Vagina (tissue), 2 donors: ENCODE measurements at regions not wholly inside any gene's neighbourhood (a gene's known extent, or its start where the extent isn't known, plus 50 kb on each side); places are given as distances from the start of the nearest gene placed in this dataset.

Experiments
- DNase-seq, 2 donors: peaks; one replicate each; pipeline ENCODE4 v3.0.0-alpha.2; 2017; ENCODE audit errors: extremely low spot score in 2 of 2
- H3K27ac ChIP-seq: fragments of 200-600 bp; sonication (generic); one replicate; pipeline ENCODE4 v1.5.1; 2019
- H3K27me3 ChIP-seq: fragments of 200-600 bp; sonication (generic); one replicate; pipeline ENCODE4 v1.5.1; 2019
- H3K36me3 ChIP-seq, 2 donors: fragments of 200-600 bp; sonication (generic); one replicate each; pipeline ENCODE4 v1.5.1; 2017 to 2019
- H3K4me1 ChIP-seq: fragments of 200-600 bp; sonication (generic); one replicate; pipeline ENCODE4 v1.5.1; 2019
- H3K4me3 ChIP-seq, 2 donors: fragments of 200-600 bp; sonication (generic); 1 replicate in 1 of 2; 2 replicates in 1 of 2; pipeline ENCODE4 v1.5.1; 2016 to 2019
- H3K9me3 ChIP-seq: fragments of 200-600 bp; sonication (generic); one replicate; pipeline ENCODE4 v1.5.1; 2019
- POLR2A ChIP-seq, 2 donors: fragments of 450-650 bp; IDR thresholded peaks; one replicate each; pipeline ENCODE4 v1.6.1; 2017; ENCODE audit warnings: antibody characterized with exemption in 2 of 2, mild to moderate bottlenecking in 2 of 2, moderate library complexity in 2 of 2
- POLR2AphosphoS5 ChIP-seq, 2 donors: sonication (generic); formaldehyde crosslinking; IDR thresholded peaks; one replicate each; pipeline ENCODE4 v1.9.0; 2017; ENCODE audit warnings: antibody characterized with exemption in 2 of 2, mild to moderate bottlenecking in 2 of 2, low read depth in 1 of 2; ENCODE audit not compliant: insufficient read depth in 1 of 2
- intact Hi-C: fragments of 100-400 bp; cut with DNase I; formaldehyde crosslinking; loops from one replicate; pipeline ENCODE4 v1.15.1; 2023
- TF ChIP-seq, protein P1 (sequence below), 3 experiments: fragments of 450-650 bp in 2 of 3; fragments of 200-600 bp in 1 of 3; sonication (generic) in 1 of 3; IDR thresholded peaks; one replicate each; pipeline ENCODE4 v1.5.1; 2017 to 2019; ENCODE audit warnings: antibody characterized with exemption in 3 of 3, mild to moderate bottlenecking in 2 of 3, moderate library complexity in 2 of 3

GRCh38 chr2:215626063-215626462, 190.2 kb upstream of the FN1 start:
- Histone ChIP-seq H3K27ac (no peak overlapping the region), H3K9me3 (no peaks in the 10 kb centered on the region), H3K36me3 (no peaks in the 10 kb centered on the region), H3K27me3 (no peaks in the 10 kb centered on the region), H3K4me3 (no peak overlapping the region), H3K4me1 (peaks cover 6% of the 10 kb centered on the region)
- TF ChIP-seq POLR2AphosphoS5 (IDR thresholded peaks at IDR 0.05; ENCODE audit: insufficient read depth in 1 of 2, low read depth in 1 of 2): no peak
- intact Hi-C loops: no loop called here
- DNase-seq: no peak

- H3K4me1 ChIP-seq: peaks cover 6% of the 10 kb centered on the region
- intact Hi-C loops: no loop called here
- TF ChIP-seq, protein P1, sequence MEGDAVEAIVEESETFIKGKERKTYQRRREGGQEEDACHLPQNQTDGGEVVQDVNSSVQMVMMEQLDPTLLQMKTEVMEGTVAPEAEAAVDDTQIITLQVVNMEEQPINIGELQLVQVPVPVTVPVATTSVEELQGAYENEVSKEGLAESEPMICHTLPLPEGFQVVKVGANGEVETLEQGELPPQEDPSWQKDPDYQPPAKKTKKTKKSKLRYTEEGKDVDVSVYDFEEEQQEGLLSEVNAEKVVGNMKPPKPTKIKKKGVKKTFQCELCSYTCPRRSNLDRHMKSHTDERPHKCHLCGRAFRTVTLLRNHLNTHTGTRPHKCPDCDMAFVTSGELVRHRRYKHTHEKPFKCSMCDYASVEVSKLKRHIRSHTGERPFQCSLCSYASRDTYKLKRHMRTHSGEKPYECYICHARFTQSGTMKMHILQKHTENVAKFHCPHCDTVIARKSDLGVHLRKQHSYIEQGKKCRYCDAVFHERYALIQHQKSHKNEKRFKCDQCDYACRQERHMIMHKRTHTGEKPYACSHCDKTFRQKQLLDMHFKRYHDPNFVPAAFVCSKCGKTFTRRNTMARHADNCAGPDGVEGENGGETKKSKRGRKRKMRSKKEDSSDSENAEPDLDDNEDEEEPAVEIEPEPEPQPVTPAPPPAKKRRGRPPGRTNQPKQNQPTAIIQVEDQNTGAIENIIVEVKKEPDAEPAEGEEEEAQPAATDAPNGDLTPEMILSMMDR (IDR thresholded peaks at IDR 0.05): no peak
- TF ChIP-seq POLR2A (IDR thresholded peaks at IDR 0.05): no peak
- TF ChIP-seq POLR2AphosphoS5 (IDR thresholded peaks at IDR 0.05; ENCODE audit: insufficient read depth in 1 of 2, low read depth in 1 of 2): no peak
- H3K9me3 ChIP-seq: no peaks in the 10 kb centered on the region
- no peaks in the 10 kb centered on the region for H3K36me3 ChIP-seq
- H3K4me3 ChIP-seq: no peak overlapping the region
- no peak for DNase-seq
- H3K27ac ChIP-seq: peak overlapping the region; percentile 27
- H3K27me3 ChIP-seq: no peaks in the 10 kb centered on the region
Observed at GRCh38 chr2:215625207-215625606, 189.3 kb upstream of the FN1 start.

- peaks cover 6% of the 10 kb centered on the region for H3K4me1 ChIP-seq
- TF ChIP-seq, protein P1 (IDR thresholded peaks at IDR 0.05): no peak
- TF ChIP-seq POLR2AphosphoS5 (IDR thresholded peaks at IDR 0.05; ENCODE audit: insufficient read depth in 1 of 2, low read depth in 1 of 2): peak in 1 of 2 donors; percentile 77
- no peak for TF ChIP-seq POLR2A (IDR thresholded peaks at IDR 0.05)
- no peaks in the 10 kb centered on the region for H3K36me3 ChIP-seq
- H3K27ac ChIP-seq: peak overlapping the region; percentile 33
- intact Hi-C loops: no loop called here
- peak in 1 of 2 donors; percentile 91 for DNase-seq
- H3K4me3 ChIP-seq: no peak overlapping the region
- H3K9me3 ChIP-seq: no peaks in the 10 kb centered on the region
- no peaks in the 10 kb centered on the region for H3K27me3 ChIP-seq
Observed at GRCh38 chr2:215624423-215624829, 188.6 kb upstream of the FN1 start.

- H3K4me1 ChIP-seq: peaks cover 6% of the 10 kb centered on the region
Observed at GRCh38 chr2:215622837-215623236, 187.0 kb upstream of the FN1 start.

GRCh38 chr2:215621381-215621780, 185.5 kb upstream of the FN1 start:
- DNase-seq: no peak
- Histone ChIP-seq H3K36me3 (no peaks in the 10 kb centered on the region), H3K4me1 (peaks cover 6% of the 10 kb centered on the region), H3K4me3 (no peak overlapping the region), H3K27me3 (no peaks in the 10 kb centered on the region), H3K9me3 (no peaks in the 10 kb centered on the region), H3K27ac (no peak overlapping the region)
- TF ChIP-seq POLR2A (IDR thresholded peaks at IDR 0.05): no peak
- no peak for TF ChIP-seq POLR2AphosphoS5 (IDR thresholded peaks at IDR 0.05; ENCODE audit: insufficient read depth in 1 of 2, low read depth in 1 of 2)
- TF ChIP-seq, protein P1 (IDR thresholded peaks at IDR 0.05): no peak
- intact Hi-C loops: no loop called here

More at GRCh38 chr2:215622837-215623236, 187.0 kb upstream of the FN1 start:
- no peak overlapping the region for H3K27ac ChIP-seq
- DNase-seq: no peak
- no peak overlapping the region for H3K4me3 ChIP-seq
- intact Hi-C loops: no loop called here
- no peaks in the 10 kb centered on the region for H3K27me3 ChIP-seq
- no peaks in the 10 kb centered on the region for H3K36me3 ChIP-seq
- H3K9me3 ChIP-seq: no peaks in the 10 kb centered on the region
- TF ChIP-seq, protein P1 (IDR thresholded peaks at IDR 0.05): no peak
- TF ChIP-seq POLR2AphosphoS5 (IDR thresholded peaks at IDR 0.05; ENCODE audit: insufficient read depth in 1 of 2, low read depth in 1 of 2): no peak
- no peak for TF ChIP-seq POLR2A (IDR thresholded peaks at IDR 0.05)
